GM21367 (cell line): ENCODE measurements at regions not wholly inside any gene's neighbourhood (a gene's known extent, or its start where the extent isn't known, plus 50 kb on each side); places are given as distances from the start of the nearest gene placed in this dataset.

Source experiments
- ATAC-seq: cut with Tn5 transposase; IDR thresholded peaks from one replicate; pipeline ENCODE4 v1.9.1; 2021; ENCODE audit not compliant: unreplicated experiment

GRCh38 chr4:128337863-128338262 lies 50.2 kb upstream of the PGRMC2 start:
- ATAC-seq = no peak
